Progenitor cell of endocrine pancreas (in vitro differentiated cells): ENCODE measurements at regions not wholly inside any gene's neighbourhood (a gene's known extent, or its start where the extent isn't known, plus 50 kb on each side); places are given as distances from the start of the nearest gene placed in this dataset.

Source experiments
- DNase-seq: peaks from one replicate; pipeline ENCODE4 v3.0.0; 2021; ENCODE audit warnings: low spot score; ENCODE audit not compliant: unreplicated experiment
- H3K27ac Mint-ChIP-seq: 2 replicates; pipeline ENCODE4 v1.8.0; 2021; ENCODE audit warnings: mild to moderate bottlenecking, moderate library complexity, mixed read lengths
- H3K27me3 Mint-ChIP-seq: 2 replicates; pipeline ENCODE4 v1.8.0; 2021; ENCODE audit warnings: mixed read lengths
- H3K36me3 Mint-ChIP-seq: 2 replicates; pipeline ENCODE4 v1.8.0; 2022; ENCODE audit warnings: mixed read lengths; ENCODE audit not compliant: insufficient read depth
- H3K4me1 Mint-ChIP-seq: 2 replicates; pipeline ENCODE4 v1.8.0; 2021; ENCODE audit warnings: low read depth, mixed read lengths
- H3K4me3 Mint-ChIP-seq: 2 replicates; pipeline ENCODE4 v1.8.0; 2021; ENCODE audit warnings: low read depth, mild to moderate bottlenecking, moderate library complexity, mixed read lengths
- H3K9me3 Mint-ChIP-seq: 2 replicates; pipeline ENCODE4 v1.8.0; 2021; ENCODE audit warnings: low read depth, mixed read lengths
- CTCF ChIP-seq: fragments of 200-600 bp; sonication (generic); IDR thresholded peaks from one replicate; pipeline ENCODE4 v1.5.0; 2021; ENCODE audit warnings: antibody characterized with exemption, mild to moderate bottlenecking; ENCODE audit not compliant: unreplicated experiment

DNA sequence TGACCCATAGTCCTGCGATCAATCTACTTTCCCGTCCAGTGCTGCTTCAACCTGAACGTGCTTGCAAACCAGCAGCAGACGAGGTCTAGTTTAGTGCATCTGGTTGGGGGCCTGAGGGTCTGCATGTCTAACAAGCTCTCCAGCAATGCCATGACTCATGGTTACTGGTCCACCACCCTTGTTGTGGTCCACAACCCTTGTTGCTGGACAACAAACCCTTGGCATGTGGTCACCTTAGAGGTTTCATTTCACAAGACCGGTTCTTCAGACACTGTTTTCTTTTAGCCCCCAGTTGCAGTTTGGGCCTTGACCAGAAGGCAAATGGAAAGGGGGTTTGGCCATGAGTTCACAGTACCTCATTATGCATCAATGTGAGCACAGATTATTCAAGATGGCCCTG, 424.8 kb downstream of the QKI start:
- no peaks in the 10 kb centered on the region for H3K4me1 Mint-ChIP-seq
- peaks cover 12% of the 10 kb centered on the region for H3K9me3 Mint-ChIP-seq
- no peaks in the 10 kb centered on the region for H3K27me3 Mint-ChIP-seq
- H3K4me3 Mint-ChIP-seq: no peak overlapping the region
- no peaks in the 10 kb centered on the region for H3K36me3 Mint-ChIP-seq
- TF ChIP-seq CTCF: no peak
- H3K27ac Mint-ChIP-seq: peak overlapping the region; percentile 10
- no peak for DNase-seq

DNA sequence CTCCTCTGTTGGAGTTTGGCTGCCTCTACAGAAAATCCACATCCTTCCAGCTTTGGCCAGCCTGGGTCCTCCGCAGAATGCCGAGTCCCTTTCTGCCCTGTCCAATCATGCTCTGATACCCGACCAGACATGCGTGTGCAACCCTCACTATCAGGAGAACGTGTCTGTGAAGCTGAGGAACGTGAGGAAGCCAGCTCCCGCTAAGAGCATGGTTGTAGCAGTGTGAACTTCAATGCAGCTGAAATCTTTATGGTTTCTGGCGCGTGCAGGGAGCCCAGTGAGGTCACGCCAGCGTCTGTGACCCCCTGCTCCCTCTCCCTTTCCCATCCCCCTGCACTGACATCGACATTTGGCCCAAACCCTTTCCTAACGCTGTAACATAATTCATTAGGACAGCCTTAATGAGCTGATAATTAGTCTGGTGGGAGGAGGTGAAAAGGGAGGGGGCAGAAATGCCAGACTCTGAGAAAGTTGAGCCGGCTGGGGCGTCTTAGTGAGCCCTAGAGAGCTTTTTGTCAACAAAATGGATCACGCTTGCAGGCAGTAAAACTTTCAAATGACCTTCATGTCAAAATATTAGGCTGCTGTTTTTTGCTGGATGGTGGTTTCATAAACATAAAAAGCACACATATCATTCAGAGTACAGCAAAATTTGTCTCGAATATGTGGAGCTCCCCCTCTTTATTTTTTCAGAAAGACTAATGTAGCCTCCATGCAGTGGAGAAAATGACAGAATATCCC, 423.3 kb downstream of the QKI start:
- no peak overlapping the region for H3K4me3 Mint-ChIP-seq
- peaks cover 12% of the 10 kb centered on the region for H3K9me3 Mint-ChIP-seq
- H3K27ac Mint-ChIP-seq: no peak overlapping the region
- TF ChIP-seq CTCF: no peak
- H3K4me1 Mint-ChIP-seq: no peaks in the 10 kb centered on the region
- no peak for DNase-seq
- no peaks in the 10 kb centered on the region for H3K36me3 Mint-ChIP-seq
- H3K27me3 Mint-ChIP-seq: no peaks in the 10 kb centered on the region

- Mint-ChIP-seq H3K27me3 (no peaks in the 10 kb centered on the region), H3K9me3 (peaks cover 10% of the 10 kb centered on the region), H3K4me3 (no peak overlapping the region), H3K4me1 (no peaks in the 10 kb centered on the region), H3K27ac (no peak overlapping the region), H3K36me3 (no peaks in the 10 kb centered on the region)
- no peak for TF ChIP-seq CTCF
- no peak for DNase-seq
These were observed 422.6 kb downstream of the QKI start for GRCh38 chr6:163836876-163837690.

DNA sequence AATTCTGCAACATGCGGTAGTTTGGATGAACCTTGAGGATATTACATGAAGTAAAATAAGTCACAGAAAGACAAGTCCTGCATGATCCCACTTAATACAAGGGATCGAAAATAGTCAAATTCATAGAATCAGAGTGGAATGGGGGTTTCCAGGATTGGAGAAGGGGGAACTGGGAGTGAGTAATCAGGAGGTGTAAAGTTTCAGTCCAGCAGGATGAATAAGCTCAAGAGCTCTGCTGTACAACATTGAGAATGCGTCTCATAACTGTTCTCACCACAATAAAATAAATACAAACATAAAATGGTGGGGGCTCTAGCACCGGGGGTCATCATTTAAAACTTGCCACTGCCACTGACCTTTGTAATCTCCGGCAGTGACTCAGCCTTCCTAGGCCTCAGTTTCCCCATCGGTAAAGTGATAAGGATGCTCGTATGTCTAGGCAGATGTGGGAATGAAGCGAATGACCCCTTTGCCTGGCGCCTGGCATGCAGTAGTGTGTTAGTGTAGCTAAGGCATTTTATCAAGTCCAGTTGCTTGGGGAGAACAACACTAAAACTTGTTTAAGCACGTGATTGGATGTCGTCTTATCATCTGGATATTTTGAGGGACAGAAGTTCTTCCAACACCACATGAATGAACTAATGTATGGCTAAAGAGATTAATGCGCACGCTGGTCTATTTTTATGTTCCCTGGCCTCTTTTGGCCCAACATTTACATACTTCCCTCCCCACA, 421.1 kb downstream of the QKI start:
- no peak for TF ChIP-seq CTCF
- H3K27ac Mint-ChIP-seq: no peak overlapping the region
- no peak overlapping the region for H3K4me3 Mint-ChIP-seq
- H3K27me3 Mint-ChIP-seq: peaks cover 2% of the 10 kb centered on the region
- H3K36me3 Mint-ChIP-seq: no peaks in the 10 kb centered on the region
- no peaks in the 10 kb centered on the region for H3K4me1 Mint-ChIP-seq
- no peak for DNase-seq
- H3K9me3 Mint-ChIP-seq: peaks cover 3% of the 10 kb centered on the region
